ENCODE measurements at regions not wholly inside any gene's neighbourhood (a gene's known extent, or its start where the extent isn't known, plus 50 kb on each side); places are given as distances from the start of the nearest gene placed in this dataset.
A peak's percentile ranks its signal among the peaks of the same experiment; 100 is the strongest.

GRCh38 chr18:51711298-51711889 is 513.9 kb upstream of the MEX3C start:
- TF ChIP-seq EP300 (IDR thresholded peaks at IDR 0.05) (no peak), POLR2AphosphoS5 (IDR thresholded peaks at IDR 0.05) (no peak), POLR2A (IDR thresholded peaks at IDR 0.05) (no peak), CTCF (IDR thresholded peaks at IDR 0.05) (no peak)
- no peak overlapping the region for H3K27ac ChIP-seq
- peaks cover under 1 to 57% (median 33%) of the 10 kb centered on the region in 4 donors for H3K9me3 ChIP-seq
- 39 to 62% (median 61%) methylated on average over 2 of the region's 2 CpGs for WGBS, 5 donors
- H3K4me1 ChIP-seq: no peaks in the 10 kb centered on the region
- no peaks in the 10 kb centered on the region for H3K27me3 ChIP-seq
- DNase-seq: no peak
- no peaks in the 10 kb centered on the region for H3K36me3 ChIP-seq
- no peak overlapping the region for H3K4me3 ChIP-seq
- intact Hi-C loops (cut with DNase I; ENCODE audit: low total_unique reads): no loop called here

- no peak for TF ChIP-seq EP300 (IDR thresholded peaks at IDR 0.05)
- TF ChIP-seq CTCF (IDR thresholded peaks at IDR 0.05): no peak
- TF ChIP-seq POLR2A (IDR thresholded peaks at IDR 0.05): no peak
- TF ChIP-seq POLR2AphosphoS5 (IDR thresholded peaks at IDR 0.05): no peak
- peak in 1 of 2 donors; percentile 17 for DNase-seq
- Histone ChIP-seq H3K27ac (no peak overlapping the region), H3K4me1 (no peaks in the 10 kb centered on the region), H3K9me3 (peaks cover 0 to 42% (median 22%) of the 10 kb centered on the region in 4 donors), H3K4me3 (no peak overlapping the region), H3K36me3 (no peaks in the 10 kb centered on the region), H3K27me3 (no peaks in the 10 kb centered on the region)
- WGBS, 5 donors: 43 to 51% (median 49%) methylated on average over 2 of the region's 2 CpGs
- intact Hi-C loops (cut with DNase I; ENCODE audit: low total_unique reads): no loop called here
Observed at GRCh38 chr18:51712821-51713220, 515.3 kb upstream of the MEX3C start.

GRCh38 chr18:51716277-51716676 is 518.8 kb upstream of the MEX3C start:
- 78 to 87% (median 84%) methylated on average over 1 of the region's 1 CpG for WGBS, 5 donors
- no peak for DNase-seq
- Histone ChIP-seq H3K27ac (no peak overlapping the region), H3K27me3 (no peaks in the 10 kb centered on the region), H3K36me3 (no peaks in the 10 kb centered on the region), H3K4me1 (no peaks in the 10 kb centered on the region), H3K9me3 (peaks cover 0 to 38% (median 19%) of the 10 kb centered on the region in 4 donors), H3K4me3 (no peak overlapping the region)
- intact Hi-C loops (cut with DNase I; ENCODE audit: low total_unique reads): no loop called here
- no peak for TF ChIP-seq CTCF (IDR thresholded peaks at IDR 0.05)
- TF ChIP-seq EP300 (IDR thresholded peaks at IDR 0.05): no peak
- TF ChIP-seq POLR2AphosphoS5 (IDR thresholded peaks at IDR 0.05): no peak
- TF ChIP-seq POLR2A (IDR thresholded peaks at IDR 0.05): no peak

- H3K27me3 ChIP-seq: no peaks in the 10 kb centered on the region
- TF ChIP-seq EP300 (IDR thresholded peaks at IDR 0.05): no peak
- no peak for TF ChIP-seq CTCF (IDR thresholded peaks at IDR 0.05)
- no peak for TF ChIP-seq POLR2AphosphoS5 (IDR thresholded peaks at IDR 0.05)
- no peak for TF ChIP-seq POLR2A (IDR thresholded peaks at IDR 0.05)
- H3K27ac ChIP-seq: no peak overlapping the region
- no peak overlapping the region for H3K4me3 ChIP-seq
- H3K4me1 ChIP-seq: no peaks in the 10 kb centered on the region
- intact Hi-C loops (cut with DNase I; ENCODE audit: low total_unique reads): no loop called here
- DNase-seq: no peak
- no peaks in the 10 kb centered on the region for H3K36me3 ChIP-seq
- no peaks in the 10 kb centered on the region for H3K9me3 ChIP-seq
- WGBS, 5 donors: 29 to 68% (median 60%) methylated on average over 1 of the region's 1 CpG
Observed at GRCh38 chr18:51721388-51721787, 523.9 kb upstream of the MEX3C start.

Data from stomach (tissue), 8 donors.